Smooth muscle cell (in vitro differentiated cells): ENCODE measurements at regions not wholly inside any gene's neighbourhood (a gene's known extent, or its start where the extent isn't known, plus 50 kb on each side); places are given as distances from the start of the nearest gene placed in this dataset.

Experiments
- DNase-seq: peaks from one replicate; lab custom pipeline; 2025; ENCODE audit not compliant: unreplicated experiment; lab: John Stamatoyannopoulos, UW
- H2AFZ ChIP-seq: fragments of 200-600 bp; sonication (generic); 2 replicates; pipeline ENCODE4 v1.6.0; 2016; ENCODE audit warnings: antibody characterized with exemption, low read depth, mild to moderate bottlenecking
- H3F3A ChIP-seq: fragments of 200-600 bp; sonication (generic); 2 replicates; pipeline ENCODE4 v1.6.0; 2017; ENCODE audit warnings: antibody characterized with exemption, low read depth
- H3K27ac ChIP-seq: fragments of 200-600 bp; sonication (generic); 2 replicates; pipeline ENCODE4 v1.5.1; 2016; ENCODE audit warnings: low read depth, mild to moderate bottlenecking
- H3K27me3 ChIP-seq: fragments of 200-600 bp; sonication (generic); 2 replicates; pipeline ENCODE4 v1.6.1; 2016; ENCODE audit warnings: low read depth, mild to moderate bottlenecking
- H3K36me3 ChIP-seq: fragments of 200-600 bp; sonication (generic); 2 replicates; pipeline ENCODE4 v1.5.1; 2016; ENCODE audit warnings: low read depth
- H3K4me1 ChIP-seq: fragments of 200-600 bp; sonication (generic); 2 replicates; pipeline ENCODE4 v1.5.1; 2016; ENCODE audit warnings: low read depth
- H3K4me2 ChIP-seq: fragments of 200-600 bp; sonication (generic); 2 replicates; pipeline ENCODE4 v1.6.0; 2016; ENCODE audit warnings: mild to moderate bottlenecking
- H3K4me3 ChIP-seq: fragments of 200-600 bp; sonication (generic); 2 replicates; pipeline ENCODE4 v1.5.1; 2016; ENCODE audit warnings: mild to moderate bottlenecking
- H3K79me2 ChIP-seq: fragments of 200-600 bp; sonication (generic); 2 replicates; pipeline ENCODE4 v1.6.0; 2016; ENCODE audit warnings: low read depth, mild to moderate bottlenecking
- H3K9ac ChIP-seq: fragments of 200-600 bp; sonication (generic); 2 replicates; pipeline ENCODE4 v1.6.0; 2016; ENCODE audit warnings: low read depth
- H3K9me3 ChIP-seq: fragments of 200-600 bp; sonication (generic); replicated peaks from 2 replicates; pipeline ENCODE4 v1.5.1; 2016; ENCODE audit warnings: low read depth
- H4K20me1 ChIP-seq: fragments of 200-600 bp; sonication (generic); 2 replicates; pipeline ENCODE4 v1.6.0; 2016; ENCODE audit warnings: low read depth
- CTCF ChIP-seq: fragments of 200-600 bp; sonication (generic); IDR thresholded peaks from 2 replicates; pipeline ENCODE4 v1.5.1; 2017; ENCODE audit warnings: borderline replicate concordance, mild to moderate bottlenecking, antibody characterized with exemption; ENCODE audit not compliant: insufficient read depth, poor library complexity, severe bottlenecking
- WGBS: methylation state at CpG from one replicate; pipeline ENCODE4 v1.1.7; 2016; ENCODE audit warnings: low lambda C conversion rate; 5-methylcytosine and 5-hydroxymethylcytosine counted together

- 95% methylated on average over 9 of the region's 9 CpGs for WGBS
- TF ChIP-seq CTCF: no peak
- no peak overlapping the region for H3K4me3 ChIP-seq
Measured at GRCh38 chr5:3221432-3221831, 374.2 kb upstream of the IRX1 start.

GRCh38 chr5:3220638-3221288 is 374.9 kb upstream of the IRX1 start:
- 93% methylated on average over 31 of the region's 31 CpGs for WGBS
- H3K27ac ChIP-seq: no peak overlapping the region
- H3K36me3 ChIP-seq: no peaks in the 10 kb centered on the region
- no peak for TF ChIP-seq CTCF
- H2AFZ ChIP-seq: no peak overlapping the region
- H3K27me3 ChIP-seq: no peaks in the 10 kb centered on the region
- no peaks in the 10 kb centered on the region for H3K4me1 ChIP-seq
- H3K4me2 ChIP-seq: no peak overlapping the region
- no peak for DNase-seq
- H3K9ac ChIP-seq: no peak overlapping the region
- no peaks in the 10 kb centered on the region for H3K79me2 ChIP-seq
- no peak overlapping the region for H3K4me3 ChIP-seq
- no peaks in the 10 kb centered on the region for H3F3A ChIP-seq
- no peaks in the 10 kb centered on the region for H3K9me3 ChIP-seq
- no peaks in the 10 kb centered on the region for H4K20me1 ChIP-seq

More at GRCh38 chr5:3221432-3221831, 374.2 kb upstream of the IRX1 start:
- no peak overlapping the region for H3K27ac ChIP-seq
- H3K79me2 ChIP-seq: no peaks in the 10 kb centered on the region
- no peaks in the 10 kb centered on the region for H3K9me3 ChIP-seq
- DNase-seq: no peak
- no peaks in the 10 kb centered on the region for H4K20me1 ChIP-seq
- H3K4me2 ChIP-seq: no peak overlapping the region
- H2AFZ ChIP-seq: no peak overlapping the region
- no peak overlapping the region for H3K9ac ChIP-seq
- H3F3A ChIP-seq: no peaks in the 10 kb centered on the region
- no peaks in the 10 kb centered on the region for H3K27me3 ChIP-seq
- no peaks in the 10 kb centered on the region for H3K4me1 ChIP-seq
- H3K36me3 ChIP-seq: no peaks in the 10 kb centered on the region

- no peaks in the 10 kb centered on the region for H3K79me2 ChIP-seq
- H4K20me1 ChIP-seq: no peaks in the 10 kb centered on the region
- H3K9me3 ChIP-seq: no peaks in the 10 kb centered on the region
- H2AFZ ChIP-seq: no peak overlapping the region
- no peaks in the 10 kb centered on the region for H3F3A ChIP-seq
- no peaks in the 10 kb centered on the region for H3K36me3 ChIP-seq
- no peak overlapping the region for H3K27ac ChIP-seq
- H3K4me3 ChIP-seq: no peak overlapping the region
- H3K4me2 ChIP-seq: no peak overlapping the region
- H3K9ac ChIP-seq: no peak overlapping the region
- H3K4me1 ChIP-seq: no peaks in the 10 kb centered on the region
- TF ChIP-seq CTCF: no peak
- H3K27me3 ChIP-seq: no peaks in the 10 kb centered on the region
- WGBS: 80% methylated on average over 13 of the region's 13 CpGs
- no peak for DNase-seq
Measured at GRCh38 chr5:3220201-3220600, 375.4 kb upstream of the IRX1 start.
